Gastroesophageal sphincter (tissue), 3 donors: ENCODE measurements at regions not wholly inside any gene's neighbourhood (a gene's known extent, or its start where the extent isn't known, plus 50 kb on each side); places are given as distances from the start of the nearest gene placed in this dataset.

Source experiments
- CTCF ChIP-seq, 4 experiments: fragments of 200-600 bp in 2 of 4; fragments of 450-650 bp in 2 of 4; sonication (generic) in 1 of 4; IDR thresholded peaks; one replicate each; pipeline ENCODE4 v1.5.1; 2017 to 2019; ENCODE audit warnings: antibody characterized with exemption in 4 of 4, mild to moderate bottlenecking in 2 of 4, moderate library complexity in 2 of 4
- EP300 ChIP-seq: sonication (generic); formaldehyde crosslinking; IDR thresholded peaks from one replicate; pipeline ENCODE4 v1.6.1; 2017; ENCODE audit warnings: antibody characterized with exemption, mild to moderate bottlenecking
- POLR2AphosphoS5 ChIP-seq: sonication (generic); formaldehyde crosslinking; IDR thresholded peaks from one replicate; pipeline ENCODE4 v1.6.1; 2017; ENCODE audit warnings: antibody characterized with exemption

DNA sequence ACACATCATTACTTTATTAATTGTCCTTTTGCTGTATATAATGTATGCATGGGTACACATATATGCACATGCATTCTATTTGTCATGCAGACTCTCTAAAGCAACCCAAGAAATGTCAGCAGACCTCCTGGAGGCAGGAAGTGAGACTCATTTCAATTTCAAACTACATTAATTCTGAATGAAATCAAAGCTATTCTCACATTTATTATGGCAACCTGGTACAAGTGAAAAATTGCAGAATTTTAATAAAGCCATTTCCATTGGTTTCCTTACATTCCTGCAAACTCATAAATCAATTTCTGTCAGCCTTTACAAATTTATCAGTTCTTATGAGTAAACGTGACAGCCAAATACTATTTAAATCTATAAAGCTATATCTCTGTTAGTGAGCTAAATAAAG is 430.4 kb upstream of the NUDT12 start:
- TF ChIP-seq POLR2AphosphoS5 (no peak), CTCF (IDR thresholded peaks at IDR 0.05) (no peak), EP300 (no peak)
